22Rv1 (cell line): ENCODE measurements at regions not wholly inside any gene's neighbourhood (a gene's known extent, or its start where the extent isn't known, plus 50 kb on each side); places are given as distances from the start of the nearest gene placed in this dataset.

Experiments
- ZFX ChIP-seq: fragments of 450-650 bp; IDR thresholded peaks from 2 replicates; pipeline ENCODE4 v1.6.1; 2017; ENCODE audit warnings: antibody characterized with exemption, borderline replicate concordance
- TF ChIP-seq, protein P1 (sequence below): fragments of 450-650 bp; IDR thresholded peaks from 2 replicates; pipeline ENCODE4 v1.5.1; 2017; ENCODE audit warnings: mild to moderate bottlenecking

DNA sequence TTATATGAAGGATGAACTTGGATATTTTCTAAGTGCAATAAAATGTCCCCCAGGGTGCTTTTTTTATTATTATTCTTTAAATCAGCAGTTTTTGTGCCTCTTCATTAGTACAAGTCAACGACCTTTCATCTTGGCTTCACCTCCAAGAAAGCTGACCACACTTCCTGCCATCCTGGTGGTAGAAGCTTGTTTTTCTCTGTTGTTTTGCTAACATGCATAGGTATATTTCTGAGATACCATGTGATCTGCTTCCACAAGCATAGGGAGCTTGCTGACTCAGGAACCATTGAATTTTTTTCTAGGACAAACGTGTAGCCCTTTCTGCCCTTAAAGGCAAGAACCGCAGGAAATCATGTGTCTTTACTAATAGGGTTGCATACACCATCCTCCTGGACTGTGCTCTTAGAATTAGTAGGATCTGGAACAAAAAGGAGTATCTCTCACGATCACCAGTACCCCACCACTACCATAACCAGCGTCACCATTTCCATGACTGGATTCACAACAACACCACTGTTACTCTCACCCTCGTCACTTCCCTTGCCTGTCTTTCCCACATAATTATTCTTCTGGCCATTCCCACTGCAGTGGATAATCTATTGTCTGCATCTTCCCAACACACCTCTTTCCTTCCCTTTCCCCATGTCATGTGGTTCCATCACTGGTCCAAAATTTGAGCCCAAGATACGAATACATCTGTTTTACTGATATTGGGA, 207.1 kb downstream of the MAFB start:
- TF ChIP-seq, protein P1, sequence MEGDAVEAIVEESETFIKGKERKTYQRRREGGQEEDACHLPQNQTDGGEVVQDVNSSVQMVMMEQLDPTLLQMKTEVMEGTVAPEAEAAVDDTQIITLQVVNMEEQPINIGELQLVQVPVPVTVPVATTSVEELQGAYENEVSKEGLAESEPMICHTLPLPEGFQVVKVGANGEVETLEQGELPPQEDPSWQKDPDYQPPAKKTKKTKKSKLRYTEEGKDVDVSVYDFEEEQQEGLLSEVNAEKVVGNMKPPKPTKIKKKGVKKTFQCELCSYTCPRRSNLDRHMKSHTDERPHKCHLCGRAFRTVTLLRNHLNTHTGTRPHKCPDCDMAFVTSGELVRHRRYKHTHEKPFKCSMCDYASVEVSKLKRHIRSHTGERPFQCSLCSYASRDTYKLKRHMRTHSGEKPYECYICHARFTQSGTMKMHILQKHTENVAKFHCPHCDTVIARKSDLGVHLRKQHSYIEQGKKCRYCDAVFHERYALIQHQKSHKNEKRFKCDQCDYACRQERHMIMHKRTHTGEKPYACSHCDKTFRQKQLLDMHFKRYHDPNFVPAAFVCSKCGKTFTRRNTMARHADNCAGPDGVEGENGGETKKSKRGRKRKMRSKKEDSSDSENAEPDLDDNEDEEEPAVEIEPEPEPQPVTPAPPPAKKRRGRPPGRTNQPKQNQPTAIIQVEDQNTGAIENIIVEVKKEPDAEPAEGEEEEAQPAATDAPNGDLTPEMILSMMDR, result no peak
- TF ChIP-seq ZFX, result no peak
